ENCODE measurements at regions not wholly inside any gene's neighbourhood (a gene's known extent, or its start where the extent isn't known, plus 50 kb on each side); places are given as distances from the start of the nearest gene placed in this dataset.

DNA sequence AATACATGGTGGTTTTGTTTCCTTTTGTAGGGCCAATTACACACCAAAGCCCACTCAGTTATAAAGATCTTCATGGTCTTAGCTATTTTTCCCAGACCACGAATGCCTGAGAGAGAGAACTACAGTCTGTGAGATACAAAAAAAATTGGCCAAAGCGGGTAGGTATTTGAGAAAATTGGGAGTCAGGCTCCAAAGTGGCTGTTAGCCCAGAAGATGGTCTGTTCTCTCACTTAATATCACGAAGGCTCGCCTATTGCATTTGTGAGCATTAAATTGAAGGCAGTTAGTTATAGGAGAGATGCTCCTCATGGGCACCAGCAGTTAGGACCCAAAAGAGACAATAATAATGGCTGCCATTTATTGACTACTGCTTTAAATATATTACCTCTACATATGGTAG, 342.7 kb downstream of the PLPP3 start:
- H3K56ac ChIP-seq (ENCODE audit: insufficient read length, low read depth, low read length) = no peak overlapping the region
- Mint-ChIP-seq H3K27ac (no peak overlapping the region), H3K4me1 (no peaks in the 10 kb centered on the region), H3K36me3 (ENCODE audit: insufficient read depth in 1 of 3, low read depth in 3 of 3) (peaks cover 0 to 9% (median 0%) of the 10 kb centered on the region in 3 experiments; a peak in 2 of 7 replicates), H3K4me3 (no peak overlapping the region), H3K9me3 (peaks cover 3 to 9% of the 10 kb centered on the region in 2 experiments; a peak in 3 of 5 replicates), H3K27me3 (ENCODE audit: low read depth) (no peaks in the 10 kb centered on the region)
- H3K23me2 ChIP-seq (ENCODE audit: insufficient read length, low read depth, low read length, poor library complexity, severe bottlenecking) = no peaks in the 10 kb centered on the region
- WGBS (ENCODE audit: extremely low coverage, insufficient read length, low lambda C conversion rate) = no CpG with 5 or more reads among the region's 4 CpGs
- H3K4me1 ChIP-seq (ENCODE audit: insufficient read depth, low read length) = no peaks in the 10 kb centered on the region
- H3K14ac ChIP-seq (ENCODE audit: insufficient read depth, low read length) = no peak overlapping the region
- H3T11ph ChIP-seq (ENCODE audit: low read length) = no peak overlapping the region
- H3K9ac ChIP-seq (ENCODE audit: extremely low read depth, insufficient read length, low read length) = no peak overlapping the region
- no peak overlapping the region for H4K5ac ChIP-seq (ENCODE audit: insufficient read length, low read depth, low read length)
- no peaks in the 10 kb centered on the region for H4K20me1 ChIP-seq (ENCODE audit: control insufficient read depth, insufficient read depth, insufficient read length)
- H4K8ac ChIP-seq (replicated peaks; ENCODE audit: insufficient read length, low read depth, low read length) = no peak overlapping the region
- H2AFZ ChIP-seq (ENCODE audit: low read length) = no peak overlapping the region
- no peaks in the 10 kb centered on the region for H3K9me3 ChIP-seq (ENCODE audit: control insufficient read depth, low read depth, low read length)
- no peak for DNase-seq
- no peak overlapping the region for H3K23ac ChIP-seq (ENCODE audit: insufficient read length, low read depth, low read length)
- TF ChIP-seq CTCF (conservative IDR thresholded peaks at IDR 0.05) = no peak
- H2BK120ac ChIP-seq (ENCODE audit: low read depth, low read length, poor library complexity, severe bottlenecking) = no peak overlapping the region
- no peaks in the 10 kb centered on the region for H3K27me3 ChIP-seq (ENCODE audit: insufficient read depth, low read length)
- no peak overlapping the region for H2BK15ac ChIP-seq (ENCODE audit: low read depth, low read length)
- H2BK12ac ChIP-seq (ENCODE audit: insufficient read length, low read depth, low read length) = no peak overlapping the region
- no peaks in the 10 kb centered on the region for H3K79me1 ChIP-seq (ENCODE audit: insufficient read depth, low read depth, low read length, poor library complexity, severe bottlenecking)
- no peak overlapping the region for H3K4ac ChIP-seq (ENCODE audit: low read depth, low read length)
- no peaks in the 10 kb centered on the region for H3K79me2 ChIP-seq (ENCODE audit: insufficient read depth, low read length)
- H2BK20ac ChIP-seq (ENCODE audit: low read depth, low read length, poor library complexity, severe bottlenecking) = no peak overlapping the region
- no peak overlapping the region for H3K18ac ChIP-seq (ENCODE audit: insufficient read length, low read depth, low read length)
- no peak overlapping the region for H3K4me2 ChIP-seq (ENCODE audit: insufficient read depth, insufficient read length, low read length)
- H2AK5ac ChIP-seq (ENCODE audit: insufficient read length, low read length) = no peak overlapping the region
- no peak overlapping the region for H4K91ac ChIP-seq (ENCODE audit: insufficient read length, low read depth, low read length)
- H3K27ac ChIP-seq (ENCODE audit: insufficient read length, low read depth, low read length) = no peak overlapping the region
- no peak overlapping the region for H2BK5ac ChIP-seq (ENCODE audit: insufficient read length, low read length)

Measured in H9 (cell line).